COLO668 (cell line): ENCODE measurements at regions not wholly inside any gene's neighbourhood (a gene's known extent, or its start where the extent isn't known, plus 50 kb on each side); places are given as distances from the start of the nearest gene placed in this dataset.
A peak's percentile ranks its signal among the peaks of the same experiment; 100 is the strongest.

Source experiments
- DNase-seq: peaks from one replicate; lab custom pipeline; 2025; ENCODE audit not compliant: unreplicated experiment; lab: John Stamatoyannopoulos, UW

DNA sequence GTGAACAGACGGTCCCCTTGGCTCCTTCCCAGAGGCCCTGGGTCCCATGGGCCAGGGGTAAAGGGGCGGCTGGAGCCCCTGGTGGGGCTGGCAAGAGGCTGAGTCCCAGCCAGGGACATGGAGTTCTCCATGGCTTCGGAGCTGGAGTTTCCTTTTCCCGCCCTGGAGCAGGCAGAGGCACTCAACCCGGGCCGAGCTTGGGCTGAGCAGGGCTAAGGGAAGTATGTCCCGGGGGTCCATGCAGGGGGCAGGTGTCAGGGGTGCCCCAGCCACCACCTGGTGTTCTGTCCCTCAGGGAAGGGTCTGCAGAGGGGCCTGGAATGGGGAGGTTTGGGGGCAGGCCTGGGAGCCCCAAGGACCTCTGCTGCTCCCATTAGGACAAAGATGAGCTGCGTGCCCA is 54.0 kb upstream of the TPM4 start:
- DNase-seq, result no peak

GRCh38 chr19:16022681-16023080 is 53.6 kb upstream of the TPM4 start:
- no peak for DNase-seq

DNA sequence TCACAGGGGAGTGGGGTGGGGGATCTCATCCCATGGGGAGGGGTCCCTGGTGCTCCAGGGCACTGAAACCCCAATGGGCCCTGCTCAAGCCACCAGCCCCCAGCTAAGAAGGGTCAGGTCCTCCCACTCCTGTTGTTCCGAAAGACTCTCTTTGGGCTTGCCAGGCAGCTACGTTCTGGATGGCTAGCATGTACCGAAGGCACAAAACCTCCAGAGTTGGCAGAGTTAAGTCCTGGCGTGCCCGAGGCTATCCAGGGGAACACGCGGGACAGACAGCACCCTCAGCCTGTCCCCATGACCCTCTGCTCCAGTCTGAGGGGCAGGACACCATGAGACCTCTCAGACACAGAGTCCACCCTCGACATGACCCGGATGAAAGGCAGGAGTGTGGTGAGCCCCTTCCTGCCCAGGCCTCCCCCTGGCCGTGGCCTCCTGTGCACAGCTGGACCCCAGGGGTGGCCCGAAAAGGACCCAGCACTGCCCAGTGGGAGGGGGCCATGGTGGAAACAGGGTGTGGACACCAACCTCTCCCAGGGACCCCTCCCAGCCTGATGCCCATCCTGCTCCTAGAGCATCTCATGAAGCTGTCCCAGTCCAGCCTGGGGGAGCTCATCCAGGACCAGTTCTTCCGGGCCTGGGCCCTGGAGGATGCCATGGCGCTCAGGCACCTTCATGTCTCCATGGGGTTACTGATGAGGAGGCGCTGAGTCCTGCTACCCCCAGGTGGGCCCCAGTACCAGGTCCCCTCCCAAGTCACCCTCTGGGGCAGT is 53.0 kb upstream of the TPM4 start:
- no peak for DNase-seq

DNA sequence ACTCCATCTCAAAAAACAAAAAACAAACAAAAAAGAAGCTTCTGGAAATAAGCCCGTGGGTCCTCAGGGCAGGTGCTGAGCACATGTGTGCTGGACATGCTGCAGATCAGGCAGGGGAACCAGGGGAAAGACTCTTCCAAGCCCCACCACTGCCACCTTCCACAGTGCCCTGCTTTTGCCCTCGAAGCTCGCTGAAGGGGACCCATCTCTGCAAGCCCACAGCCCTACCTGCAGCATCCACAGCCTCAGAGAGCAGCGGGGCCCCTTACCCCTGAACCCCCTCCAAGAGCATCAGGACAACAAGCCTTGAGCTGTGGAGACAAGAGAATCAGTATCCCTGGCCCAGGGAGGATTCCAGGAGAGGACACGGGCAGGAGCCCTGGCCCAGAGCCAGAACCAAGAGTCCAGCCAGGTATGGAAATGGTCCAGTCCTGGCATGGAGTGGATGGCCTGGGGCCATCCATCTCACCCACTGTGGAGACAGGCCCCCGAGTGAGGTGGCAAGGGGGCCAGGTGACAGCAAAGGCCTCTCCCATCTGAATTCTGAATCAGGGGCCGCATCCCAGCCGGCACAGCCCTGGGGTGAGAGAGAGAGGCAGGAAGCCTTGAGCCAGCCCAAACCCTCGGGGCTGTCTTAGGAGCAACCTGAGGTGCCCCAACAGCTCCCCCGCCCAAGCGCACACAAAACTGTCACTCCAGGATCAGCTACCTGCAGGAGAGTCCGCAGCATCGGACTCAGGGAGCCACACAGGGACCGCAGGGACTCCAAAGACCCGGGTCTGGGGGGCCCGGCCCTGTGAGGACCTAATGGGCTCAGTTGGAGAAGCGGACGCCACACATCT is 51.8 kb upstream of the TPM4 start:
- no peak for DNase-seq

- peak; percentile 8 for DNase-seq
Observed at GRCh38 chr19:16025108-16026101, 50.9 kb upstream of the TPM4 start.

DNA sequence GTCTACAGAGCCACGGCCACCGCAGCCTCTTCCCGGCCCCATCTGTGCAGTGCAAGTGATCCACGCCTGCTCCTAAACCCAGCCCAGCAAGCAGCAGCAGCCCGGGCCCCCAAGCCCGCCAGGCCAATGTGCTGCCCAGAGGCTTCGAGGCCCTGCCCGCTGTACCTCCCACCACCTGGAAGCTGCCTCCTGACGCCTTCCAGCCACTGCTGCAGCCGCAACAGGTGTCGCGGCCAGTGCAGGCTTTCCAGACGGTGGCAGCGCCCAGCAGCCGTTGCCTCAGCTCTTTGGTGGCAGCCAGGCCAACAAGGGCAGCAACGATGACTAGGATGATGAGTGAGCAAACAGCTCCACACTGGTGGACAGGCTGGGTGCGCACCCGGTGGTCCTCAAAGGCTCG is 50.2 kb upstream of the TPM4 start:
- no peak for DNase-seq
